HL-60 (cell line): ENCODE measurements at regions not wholly inside any gene's neighbourhood (a gene's known extent, or its start where the extent isn't known, plus 50 kb on each side); places are given as distances from the start of the nearest gene placed in this dataset.

ENCODE experiments used
- SPI1 ChIP-seq: IDR thresholded peaks from 2 replicates; pipeline ENCODE4 v1.6.1; 2012; ENCODE audit warnings: low read depth, mild to moderate bottlenecking, borderline replicate concordance
- TF ChIP-seq, protein P1 (sequence below): IDR thresholded peaks from one replicate; pipeline ENCODE4 v1.5.1; 2011; ENCODE audit warnings: low read length, control low read depth, inconsistent platforms; ENCODE audit not compliant: insufficient read depth

DNA sequence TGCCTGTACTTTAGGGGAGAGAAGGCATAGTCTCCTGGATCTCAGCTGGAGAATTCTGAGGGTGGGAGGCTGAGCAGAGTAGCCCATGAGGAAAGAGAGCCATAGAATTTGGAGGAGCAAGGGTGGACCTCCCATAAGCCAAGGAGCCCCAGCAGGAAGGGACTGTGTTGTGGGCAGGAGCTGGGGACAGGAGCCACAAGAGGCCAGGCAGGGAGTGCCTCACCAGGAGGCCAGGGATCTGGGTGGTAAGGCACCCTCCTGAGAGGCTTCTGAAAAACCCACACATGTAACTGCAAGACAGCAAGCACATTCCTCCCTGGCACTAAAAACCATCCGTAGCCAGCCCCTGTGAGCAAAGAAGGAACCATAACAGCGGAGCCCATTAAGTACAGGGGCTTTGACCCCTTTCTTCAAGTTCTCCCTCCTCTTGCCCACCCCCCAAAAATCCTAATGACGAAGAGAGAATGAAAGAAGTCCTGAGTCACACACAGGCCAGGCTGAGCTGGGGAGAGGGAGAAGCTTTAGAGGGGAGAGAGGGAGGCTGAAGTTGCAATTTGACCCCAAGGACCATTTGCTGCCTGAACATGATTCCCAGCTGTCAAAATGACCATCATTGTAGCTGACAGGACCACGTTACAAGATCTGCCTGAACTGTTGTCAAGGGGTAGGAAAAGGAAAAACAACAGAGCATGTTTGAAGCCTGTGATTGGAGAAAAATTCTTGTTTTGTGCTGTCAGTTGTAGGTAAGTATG, 82.6 kb downstream of the TRIM42 start:
- TF ChIP-seq SPI1 = no peak
- TF ChIP-seq, protein P1, sequence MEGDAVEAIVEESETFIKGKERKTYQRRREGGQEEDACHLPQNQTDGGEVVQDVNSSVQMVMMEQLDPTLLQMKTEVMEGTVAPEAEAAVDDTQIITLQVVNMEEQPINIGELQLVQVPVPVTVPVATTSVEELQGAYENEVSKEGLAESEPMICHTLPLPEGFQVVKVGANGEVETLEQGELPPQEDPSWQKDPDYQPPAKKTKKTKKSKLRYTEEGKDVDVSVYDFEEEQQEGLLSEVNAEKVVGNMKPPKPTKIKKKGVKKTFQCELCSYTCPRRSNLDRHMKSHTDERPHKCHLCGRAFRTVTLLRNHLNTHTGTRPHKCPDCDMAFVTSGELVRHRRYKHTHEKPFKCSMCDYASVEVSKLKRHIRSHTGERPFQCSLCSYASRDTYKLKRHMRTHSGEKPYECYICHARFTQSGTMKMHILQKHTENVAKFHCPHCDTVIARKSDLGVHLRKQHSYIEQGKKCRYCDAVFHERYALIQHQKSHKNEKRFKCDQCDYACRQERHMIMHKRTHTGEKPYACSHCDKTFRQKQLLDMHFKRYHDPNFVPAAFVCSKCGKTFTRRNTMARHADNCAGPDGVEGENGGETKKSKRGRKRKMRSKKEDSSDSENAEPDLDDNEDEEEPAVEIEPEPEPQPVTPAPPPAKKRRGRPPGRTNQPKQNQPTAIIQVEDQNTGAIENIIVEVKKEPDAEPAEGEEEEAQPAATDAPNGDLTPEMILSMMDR = no peak
